Activated T-cell treated with anti-CD3 and anti-CD28 coated beads, Interleukin-2, amount 50 U/mL, for 4 hours (primary cell): ENCODE measurements at regions not wholly inside any gene's neighbourhood (a gene's known extent, or its start where the extent isn't known, plus 50 kb on each side); places are given as distances from the start of the nearest gene placed in this dataset.

Experiments
- ATAC-seq, 2 donors: fragments of 200-7000 bp; cut with Tn5 transposase; one replicate each; pipeline ENCODE4 v1.10.0; 2021
- DNase-seq: peaks from one replicate; pipeline ENCODE4 v3.0.0-alpha.2; 2020
- H3K27me3 Mint-ChIP-seq: one replicate; pipeline ENCODE4 v1.8.0; 2021; ENCODE audit warnings: low read depth, mixed read lengths
- H3K36me3 Mint-ChIP-seq: one replicate; pipeline ENCODE4 v1.8.0; 2022; ENCODE audit warnings: mixed read lengths; ENCODE audit not compliant: insufficient read depth
- H3K4me1 Mint-ChIP-seq: one replicate; pipeline ENCODE4 v1.8.0; 2021; ENCODE audit warnings: low read depth, mixed read lengths
- H3K4me3 Mint-ChIP-seq: one replicate; pipeline ENCODE4 v1.8.0; 2021; ENCODE audit warnings: mild to moderate bottlenecking, moderate library complexity, mixed read lengths
- H3K9me3 Mint-ChIP-seq: one replicate; pipeline ENCODE4 v1.8.0; 2021; ENCODE audit warnings: mixed read lengths

DNA sequence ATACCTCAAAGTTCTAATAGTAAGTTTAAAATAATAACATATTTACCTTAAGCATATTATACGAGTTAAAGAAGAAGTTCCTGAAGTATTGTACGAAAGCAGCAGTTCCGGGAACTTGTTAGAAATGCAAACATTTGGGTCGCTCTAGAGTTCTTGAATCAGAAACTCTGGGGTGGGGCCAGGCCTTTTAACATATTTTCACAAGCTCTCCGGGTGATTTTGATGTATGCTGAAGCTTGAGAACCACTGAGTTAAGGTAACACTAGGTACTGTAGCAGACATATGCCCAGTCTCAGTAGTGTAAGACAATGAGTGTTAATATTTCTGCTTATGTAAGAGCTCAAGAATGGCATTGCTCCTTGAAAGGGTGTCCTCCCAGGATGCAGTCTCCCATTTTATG lies 461.1 kb downstream of the C3orf38 start:
- Mint-ChIP-seq H3K4me1 (no peaks in the 10 kb centered on the region), H3K4me3 (no peak overlapping the region), H3K27me3 (no peaks in the 10 kb centered on the region), H3K36me3 (no peaks in the 10 kb centered on the region), H3K9me3 (no peaks in the 10 kb centered on the region)
- ATAC-seq (no peak), DNase-seq (no peak)

DNA sequence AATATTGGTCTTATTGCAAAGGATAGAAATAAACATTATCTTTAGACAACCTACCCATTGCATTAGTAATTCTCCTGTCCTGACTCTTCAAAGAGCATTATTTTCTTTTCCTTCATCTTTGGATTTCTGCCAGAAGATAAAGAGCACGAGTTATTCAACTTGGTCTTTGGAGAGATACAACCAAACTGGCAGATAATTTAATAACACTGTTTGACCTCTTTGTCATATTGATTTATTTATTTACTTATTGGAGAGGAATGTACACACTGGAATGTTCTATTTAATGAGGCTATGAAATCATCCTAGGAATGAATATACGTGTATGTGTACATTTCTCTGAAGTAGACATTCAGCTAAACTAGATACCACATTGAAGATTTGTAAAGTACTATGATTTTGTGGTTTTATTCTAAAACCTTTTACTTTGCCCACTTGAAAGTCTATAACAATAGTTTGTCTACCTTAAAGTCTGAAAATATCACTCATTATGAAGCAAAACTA lies 462.1 kb downstream of the C3orf38 start:
- Mint-ChIP-seq H3K36me3 (no peaks in the 10 kb centered on the region), H3K4me1 (no peaks in the 10 kb centered on the region), H3K9me3 (no peaks in the 10 kb centered on the region), H3K27me3 (no peaks in the 10 kb centered on the region), H3K4me3 (no peak overlapping the region)
- DNase-seq (no peak), ATAC-seq (no peak)

GRCh38 chr3:88616413-88616812 lies 466.7 kb downstream of the C3orf38 start:
- Mint-ChIP-seq H3K4me1 (no peaks in the 10 kb centered on the region), H3K27me3 (no peaks in the 10 kb centered on the region), H3K36me3 (no peaks in the 10 kb centered on the region), H3K9me3 (no peaks in the 10 kb centered on the region), H3K4me3 (no peak overlapping the region)
- DNase-seq = no peak
- no peak for ATAC-seq

DNA sequence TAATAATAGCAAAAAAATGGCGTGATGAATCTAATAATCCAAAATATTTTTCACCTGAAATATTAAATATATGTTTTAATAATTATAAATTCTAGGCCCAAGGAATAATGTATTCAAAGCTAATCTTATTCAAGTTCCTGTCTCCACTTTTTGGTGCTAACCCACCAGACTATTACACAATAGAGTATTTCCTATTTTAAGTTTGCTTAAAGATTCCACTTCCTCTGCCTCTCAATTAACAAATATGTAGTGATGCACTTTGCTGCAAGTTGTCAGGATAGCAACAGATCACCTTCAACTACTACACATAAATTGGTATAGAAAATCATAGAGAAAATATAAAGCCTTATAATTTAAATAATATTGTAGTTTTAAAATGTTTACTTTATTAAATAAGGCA lies 467.5 kb downstream of the C3orf38 start:
- Mint-ChIP-seq H3K27me3 (no peaks in the 10 kb centered on the region), H3K9me3 (no peaks in the 10 kb centered on the region), H3K4me3 (no peak overlapping the region), H3K36me3 (no peaks in the 10 kb centered on the region), H3K4me1 (no peaks in the 10 kb centered on the region)
- DNase-seq = no peak
- no peak for ATAC-seq

- DNase-seq (no peak), ATAC-seq (no peak)
- Mint-ChIP-seq H3K4me1 (no peaks in the 10 kb centered on the region), H3K27me3 (no peaks in the 10 kb centered on the region), H3K9me3 (no peaks in the 10 kb centered on the region), H3K36me3 (no peaks in the 10 kb centered on the region), H3K4me3 (no peak overlapping the region)
These were observed 468.4 kb downstream of the C3orf38 start for GRCh38 chr3:88618021-88618645.

DNA sequence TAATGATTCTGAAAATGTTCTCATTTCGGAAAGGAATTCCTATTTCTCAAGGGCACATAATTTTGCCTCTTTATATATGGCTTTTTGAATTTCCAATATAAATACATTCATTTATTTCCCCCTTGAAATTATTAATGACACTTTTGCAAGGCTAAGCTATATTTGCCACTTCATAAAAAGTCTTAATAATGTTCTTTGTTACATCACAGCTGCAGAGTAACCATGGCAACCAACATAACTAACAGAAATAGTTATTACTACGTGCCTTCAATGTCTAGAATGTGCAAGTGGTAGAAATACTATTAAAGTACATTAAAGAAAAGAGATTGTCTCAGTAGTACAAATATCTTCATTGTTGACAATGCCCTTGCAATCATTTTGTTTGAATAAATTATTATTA lies 471.8 kb downstream of the C3orf38 start:
- Mint-ChIP-seq H3K27me3 (no peaks in the 10 kb centered on the region), H3K4me3 (no peak overlapping the region), H3K36me3 (no peaks in the 10 kb centered on the region), H3K9me3 (no peaks in the 10 kb centered on the region), H3K4me1 (no peaks in the 10 kb centered on the region)
- ATAC-seq = no peak
- DNase-seq = no peak

GRCh38 chr3:88623709-88624108 lies 473.9 kb downstream of the C3orf38 start:
- Mint-ChIP-seq H3K27me3 (no peaks in the 10 kb centered on the region), H3K4me1 (no peaks in the 10 kb centered on the region), H3K9me3 (peaks cover 2% of the 10 kb centered on the region), H3K36me3 (no peaks in the 10 kb centered on the region), H3K4me3 (no peak overlapping the region)
- ATAC-seq (no peak), DNase-seq (no peak)

GRCh38 chr3:88626456-88627120 lies 476.8 kb downstream of the C3orf38 start:
- DNase-seq (no peak), ATAC-seq (no peak)
- Mint-ChIP-seq H3K36me3 (no peaks in the 10 kb centered on the region), H3K9me3 (peaks cover 7% of the 10 kb centered on the region), H3K4me3 (no peak overlapping the region), H3K4me1 (no peaks in the 10 kb centered on the region), H3K27me3 (no peaks in the 10 kb centered on the region)

- Mint-ChIP-seq H3K9me3 (peaks cover 7% of the 10 kb centered on the region), H3K27me3 (no peaks in the 10 kb centered on the region), H3K36me3 (no peaks in the 10 kb centered on the region), H3K4me1 (no peaks in the 10 kb centered on the region), H3K4me3 (no peak overlapping the region)
- ATAC-seq (no peak), DNase-seq (no peak)
These were observed 478.5 kb upstream of the EPHA3 start for GRCh38 chr3:88628901-88629300.

DNA sequence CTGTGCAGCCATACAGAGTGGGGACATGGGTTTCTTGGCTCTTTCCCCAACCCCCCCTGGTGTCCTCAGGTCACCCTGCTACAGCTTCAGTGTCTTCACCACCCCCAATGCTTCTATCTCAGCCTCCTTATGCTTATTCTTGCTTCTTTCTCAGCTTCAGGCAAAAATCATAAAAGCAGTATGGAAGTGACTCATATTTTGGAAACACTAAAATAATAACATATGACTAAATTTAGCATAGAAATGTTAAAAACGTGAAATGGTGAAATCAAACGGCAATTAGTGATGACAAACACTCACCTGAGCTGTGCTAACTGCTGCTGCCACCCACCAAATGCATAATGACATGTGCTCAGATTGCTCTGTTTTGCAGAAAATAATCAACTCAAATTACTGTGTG lies 475.2 kb upstream of the EPHA3 start:
- Mint-ChIP-seq H3K4me1 (no peaks in the 10 kb centered on the region), H3K4me3 (no peak overlapping the region), H3K36me3 (no peaks in the 10 kb centered on the region), H3K27me3 (no peaks in the 10 kb centered on the region), H3K9me3 (peaks cover 7% of the 10 kb centered on the region)
- ATAC-seq (no peak), DNase-seq (no peak)

GRCh38 chr3:88640581-88640980 lies 466.8 kb upstream of the EPHA3 start:
- ATAC-seq (no peak), DNase-seq (no peak)
- H3K27me3 Mint-ChIP-seq = no peaks in the 10 kb centered on the region
- H3K9me3 Mint-ChIP-seq = peaks cover 14% of the 10 kb centered on the region
- H3K4me1 Mint-ChIP-seq = no peaks in the 10 kb centered on the region
- H3K4me3 Mint-ChIP-seq = no peak overlapping the region
- no peaks in the 10 kb centered on the region for H3K36me3 Mint-ChIP-seq

- Mint-ChIP-seq H3K4me1 (no peaks in the 10 kb centered on the region), H3K36me3 (no peaks in the 10 kb centered on the region), H3K4me3 (no peak overlapping the region), H3K9me3 (peaks cover 14% of the 10 kb centered on the region), H3K27me3 (no peaks in the 10 kb centered on the region)
- DNase-seq (no peak), ATAC-seq (no peak)
These were observed 466.3 kb upstream of the EPHA3 start for GRCh38 chr3:88641033-88641604.

- DNase-seq (no peak), ATAC-seq (no peak)
- Mint-ChIP-seq H3K36me3 (no peaks in the 10 kb centered on the region), H3K4me1 (no peaks in the 10 kb centered on the region), H3K9me3 (peaks cover 4% of the 10 kb centered on the region), H3K4me3 (no peak overlapping the region), H3K27me3 (no peaks in the 10 kb centered on the region)
These were observed 450.0 kb upstream of the EPHA3 start for GRCh38 chr3:88657459-88657858.

DNA sequence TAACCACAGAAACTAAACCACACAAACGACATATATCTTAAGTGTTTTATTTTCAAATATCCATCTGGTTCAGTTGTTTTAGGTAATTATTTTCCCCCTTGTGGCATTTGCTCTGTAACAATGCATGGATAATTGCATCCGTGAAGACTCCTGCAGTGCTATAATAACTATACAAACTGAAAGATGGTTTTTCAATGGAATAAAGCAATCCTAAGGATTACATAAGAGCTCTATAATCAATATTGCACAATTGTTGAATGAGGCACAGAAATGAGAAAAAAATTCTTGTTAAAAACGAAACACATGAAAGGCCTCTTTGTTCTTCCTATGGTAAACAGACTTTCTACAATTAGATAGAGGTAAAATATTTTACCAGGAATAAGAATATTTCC lies 446.0 kb upstream of the EPHA3 start:
- Mint-ChIP-seq H3K9me3 (peaks cover 4% of the 10 kb centered on the region), H3K27me3 (no peaks in the 10 kb centered on the region), H3K4me1 (no peaks in the 10 kb centered on the region), H3K36me3 (no peaks in the 10 kb centered on the region), H3K4me3 (no peak overlapping the region)
- DNase-seq (no peak), ATAC-seq (no peak)

- H3K36me3 Mint-ChIP-seq = no peaks in the 10 kb centered on the region
- no peak for ATAC-seq
These were observed 439.2 kb upstream of the EPHA3 start for GRCh38 chr3:88668180-88668579.

More at GRCh38 chr3:88668180-88668579, 439.2 kb upstream of the EPHA3 start:
- no peak for DNase-seq
- Mint-ChIP-seq H3K4me1 (no peaks in the 10 kb centered on the region), H3K27me3 (no peaks in the 10 kb centered on the region), H3K9me3 (peaks cover 9% of the 10 kb centered on the region), H3K4me3 (no peak overlapping the region)
